Fibroblast of lung (primary cell): ENCODE measurements at regions not wholly inside any gene's neighbourhood (a gene's known extent, or its start where the extent isn't known, plus 50 kb on each side); places are given as distances from the start of the nearest gene placed in this dataset.

Experiments used
- DNase-seq, 2 donors: peaks; one replicate each; pipeline versions ENCODE4 v3.0.0 to v3.0.0-alpha.2; 2010; ENCODE audit warnings: low read depth in 2 of 2
- H2AFZ ChIP-seq: 2 replicates; pipeline ENCODE4 v1.5.1; 2012; ENCODE audit warnings: low read length, control low read depth, inconsistent platforms
- H3K27ac ChIP-seq: 2 replicates; pipeline ENCODE4 v1.5.1; 2011; ENCODE audit warnings: low read length, control low read depth; ENCODE audit not compliant: insufficient read depth
- H3K27me3 ChIP-seq: 2 replicates; pipeline ENCODE4 v1.5.1; 2011; ENCODE audit warnings: mild to moderate bottlenecking, low read length; ENCODE audit not compliant: control insufficient read depth, insufficient read depth
- H3K36me3 ChIP-seq: 2 replicates; pipeline ENCODE4 v1.5.1; 2011; ENCODE audit warnings: low read length; ENCODE audit not compliant: control insufficient read depth, insufficient read depth
- H3K4me1 ChIP-seq: 2 replicates; pipeline ENCODE4 v1.5.1; 2011; ENCODE audit warnings: low read length; ENCODE audit not compliant: control insufficient read depth, insufficient read depth; ENCODE audit errors: extremely low read depth
- H3K4me2 ChIP-seq: 2 replicates; pipeline ENCODE4 v1.5.1; 2011; ENCODE audit warnings: low read length, control low read depth; ENCODE audit not compliant: insufficient read depth; ENCODE audit errors: extremely low read depth
- H3K4me3 ChIP-seq, 4 experiments: fragments of 200-600 bp in 1 of 4; sonication (generic) in 1 of 4; replicated peaks in 1 of 4; 2 replicates each; pipeline ENCODE4 v1.5.1; 2011 to 2016; ENCODE audit warnings: low read length in 4 of 4, low read depth in 3 of 4, mild to moderate bottlenecking in 3 of 4, control low read depth in 2 of 4, inconsistent platforms in 1 of 4, mixed read lengths in 1 of 4; ENCODE audit not compliant: insufficient read depth in 1 of 4; ENCODE audit errors: control extremely low read depth in 1 of 4
- H3K79me2 ChIP-seq: 2 replicates; pipeline ENCODE4 v1.5.1; 2012; ENCODE audit warnings: mild to moderate bottlenecking, low read length, inconsistent platforms; ENCODE audit not compliant: control insufficient read depth, insufficient read depth
- H3K9ac ChIP-seq: 2 replicates; pipeline ENCODE4 v1.5.1; 2011; ENCODE audit warnings: mild to moderate bottlenecking, low read length, control low read depth; ENCODE audit not compliant: insufficient read depth
- H3K9me3 ChIP-seq: 2 replicates; pipeline ENCODE4 v1.5.1; 2012; ENCODE audit warnings: low read depth, low read length; ENCODE audit not compliant: control insufficient read depth, insufficient read depth
- H4K20me1 ChIP-seq: 2 replicates; pipeline ENCODE4 v1.5.1; 2011; ENCODE audit warnings: low read length; ENCODE audit not compliant: control insufficient read depth, insufficient read depth; ENCODE audit errors: extremely low read depth
- CTCF ChIP-seq, 2 donors: IDR thresholded peaks in 1 of 2; conservative IDR thresholded peaks in 1 of 2; 1 replicate in 1 of 2; 2 replicates in 1 of 2; pipeline ENCODE4 v1.5.1; 2011 to 2012; ENCODE audit warnings: low read length in 2 of 2, control low read depth in 1 of 2, inconsistent platforms in 1 of 2, low read depth in 1 of 2, mild to moderate bottlenecking in 1 of 2
- EZH2 ChIP-seq: IDR thresholded peaks from 2 replicates; pipeline ENCODE4 v1.5.1; 2012; ENCODE audit warnings: low read length, control low read depth, mild to moderate bottlenecking; ENCODE audit errors: missing control alignments

DNA sequence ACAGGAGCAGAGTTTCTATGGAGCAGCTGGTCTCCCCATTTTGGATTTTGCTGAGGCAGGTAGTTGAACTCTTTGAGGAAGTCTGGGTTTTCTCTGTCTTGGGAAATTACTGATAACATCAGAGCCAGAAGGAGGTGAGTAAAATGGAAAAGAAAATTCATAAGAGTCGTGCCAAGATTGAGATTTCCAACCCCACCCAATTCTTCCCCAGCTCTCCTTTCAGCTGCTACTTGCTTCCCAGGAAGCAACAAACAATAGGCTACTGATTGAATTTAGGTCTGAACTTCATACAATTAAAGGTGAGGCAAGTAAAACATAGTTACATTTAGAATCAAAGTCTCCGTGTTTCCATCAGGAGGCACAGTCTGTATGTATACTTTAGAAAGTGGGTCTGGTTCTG lies 54.6 kb upstream of the EOLA2 start:
- no peak overlapping the region for H3K4me3 ChIP-seq
- H3K27me3 ChIP-seq = no peaks in the 10 kb centered on the region
- H3K27ac ChIP-seq = no peak overlapping the region
- H2AFZ ChIP-seq = no peak overlapping the region
- H3K79me2 ChIP-seq = no peaks in the 10 kb centered on the region
- DNase-seq = no peak
- H3K9me3 ChIP-seq = no peaks in the 10 kb centered on the region
- TF ChIP-seq EZH2 = no peak
- no peak for TF ChIP-seq CTCF (conservative IDR thresholded peaks at IDR 0.05 in 1 of 2, IDR thresholded peaks at IDR 0.05 in 1 of 2; ENCODE audit: low read depth in 1 of 2, low read length in 2 of 2)
- no peak overlapping the region for H3K4me2 ChIP-seq
- H4K20me1 ChIP-seq = no peaks in the 10 kb centered on the region
- H3K9ac ChIP-seq = no peak overlapping the region
- no peaks in the 10 kb centered on the region for H3K4me1 ChIP-seq
- no peaks in the 10 kb centered on the region for H3K36me3 ChIP-seq

DNA sequence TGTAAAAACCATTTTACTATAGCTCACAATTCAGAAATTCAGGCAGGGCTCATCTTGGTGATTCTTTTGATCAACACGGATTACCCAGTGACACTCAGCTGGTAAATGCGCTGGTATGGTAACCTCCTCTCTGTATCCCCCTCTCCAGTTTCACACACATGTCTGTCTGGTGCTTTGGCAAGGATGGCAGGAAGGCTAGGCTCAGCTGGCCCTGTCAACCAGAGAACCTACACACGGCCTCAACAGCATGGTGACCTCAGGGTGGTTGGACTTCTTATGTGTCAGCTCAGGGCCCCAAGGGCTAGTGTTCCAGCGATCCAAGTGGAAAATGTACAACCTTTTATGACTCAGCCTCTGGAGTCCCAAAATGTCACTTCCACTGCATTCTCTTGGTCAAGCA lies 55.7 kb upstream of the EOLA2 start:
- DNase-seq = no peak
- Histone ChIP-seq H3K9me3 (no peaks in the 10 kb centered on the region), H2AFZ (no peak overlapping the region), H3K4me3 (no peak overlapping the region), H3K36me3 (no peaks in the 10 kb centered on the region), H3K79me2 (no peaks in the 10 kb centered on the region), H3K27ac (no peak overlapping the region), H3K4me1 (no peaks in the 10 kb centered on the region), H3K9ac (no peak overlapping the region), H3K27me3 (no peaks in the 10 kb centered on the region), H4K20me1 (no peaks in the 10 kb centered on the region), H3K4me2 (no peak overlapping the region)
- TF ChIP-seq CTCF (conservative IDR thresholded peaks at IDR 0.05 in 1 of 2, IDR thresholded peaks at IDR 0.05 in 1 of 2; ENCODE audit: low read depth in 1 of 2, low read length in 2 of 2) (no peak), EZH2 (no peak)

GRCh38 chrX:149996515-149996914 lies 58.2 kb upstream of the EOLA2 start:
- Histone ChIP-seq H3K79me2 (no peaks in the 10 kb centered on the region), H4K20me1 (no peaks in the 10 kb centered on the region), H3K9ac (no peak overlapping the region), H3K9me3 (no peaks in the 10 kb centered on the region), H3K4me2 (no peak overlapping the region), H3K27ac (no peak overlapping the region), H3K4me1 (no peaks in the 10 kb centered on the region), H2AFZ (no peak overlapping the region), H3K4me3 (no peak overlapping the region), H3K36me3 (no peaks in the 10 kb centered on the region), H3K27me3 (no peaks in the 10 kb centered on the region)
- TF ChIP-seq CTCF (conservative IDR thresholded peaks at IDR 0.05 in 1 of 2, IDR thresholded peaks at IDR 0.05 in 1 of 2; ENCODE audit: low read depth in 1 of 2, low read length in 2 of 2) (no peak), EZH2 (no peak)
- no peak for DNase-seq
